ENCODE measurements at regions not wholly inside any gene's neighbourhood (a gene's known extent, or its start where the extent isn't known, plus 50 kb on each side); places are given as distances from the start of the nearest gene placed in this dataset.
"Not testable (repeated sequence)": the region's sequence is repeated elsewhere in the genome, so short reads cannot be mapped to it uniquely, and the experiment has no call there.

DNA sequence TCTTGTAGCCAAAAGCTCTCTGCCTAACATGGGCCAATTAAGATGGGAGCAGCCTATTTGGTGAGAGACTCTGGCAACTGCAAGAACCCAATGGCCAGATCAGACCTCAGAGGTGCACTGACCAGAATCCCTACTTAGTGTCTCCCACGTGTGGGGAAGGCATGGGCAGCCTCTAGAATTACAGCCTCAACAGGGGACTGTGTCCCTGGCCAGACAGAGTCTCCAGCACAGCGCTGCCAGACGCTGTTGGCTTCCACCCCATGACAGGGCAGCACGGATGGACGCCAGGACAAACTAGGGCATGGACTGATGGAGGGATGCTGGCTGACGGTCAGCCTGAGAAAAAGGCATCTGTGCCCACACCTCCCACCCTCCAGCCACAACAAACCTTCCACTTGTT lies 729.3 kb upstream of the AUTS2 start:
- no peaks in the 10 kb centered on the region for H3K4me1 ChIP-seq
- TF ChIP-seq, protein P1, sequence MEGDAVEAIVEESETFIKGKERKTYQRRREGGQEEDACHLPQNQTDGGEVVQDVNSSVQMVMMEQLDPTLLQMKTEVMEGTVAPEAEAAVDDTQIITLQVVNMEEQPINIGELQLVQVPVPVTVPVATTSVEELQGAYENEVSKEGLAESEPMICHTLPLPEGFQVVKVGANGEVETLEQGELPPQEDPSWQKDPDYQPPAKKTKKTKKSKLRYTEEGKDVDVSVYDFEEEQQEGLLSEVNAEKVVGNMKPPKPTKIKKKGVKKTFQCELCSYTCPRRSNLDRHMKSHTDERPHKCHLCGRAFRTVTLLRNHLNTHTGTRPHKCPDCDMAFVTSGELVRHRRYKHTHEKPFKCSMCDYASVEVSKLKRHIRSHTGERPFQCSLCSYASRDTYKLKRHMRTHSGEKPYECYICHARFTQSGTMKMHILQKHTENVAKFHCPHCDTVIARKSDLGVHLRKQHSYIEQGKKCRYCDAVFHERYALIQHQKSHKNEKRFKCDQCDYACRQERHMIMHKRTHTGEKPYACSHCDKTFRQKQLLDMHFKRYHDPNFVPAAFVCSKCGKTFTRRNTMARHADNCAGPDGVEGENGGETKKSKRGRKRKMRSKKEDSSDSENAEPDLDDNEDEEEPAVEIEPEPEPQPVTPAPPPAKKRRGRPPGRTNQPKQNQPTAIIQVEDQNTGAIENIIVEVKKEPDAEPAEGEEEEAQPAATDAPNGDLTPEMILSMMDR (IDR thresholded peaks at IDR 0.05) = no peak
- no peaks in the 10 kb centered on the region for H3K27me3 ChIP-seq (ENCODE audit: low read depth)
- DNase-seq (no peak), ATAC-seq (no peak)
- H3K36me3 ChIP-seq = no peaks in the 10 kb centered on the region
- intact Hi-C loops (cut with DNase I) = no loop called here
- H3K4me3 ChIP-seq = no peak overlapping the region
- no peak overlapping the region for H3K27ac ChIP-seq
- no peaks in the 10 kb centered on the region for H3K9me3 ChIP-seq

DNA sequence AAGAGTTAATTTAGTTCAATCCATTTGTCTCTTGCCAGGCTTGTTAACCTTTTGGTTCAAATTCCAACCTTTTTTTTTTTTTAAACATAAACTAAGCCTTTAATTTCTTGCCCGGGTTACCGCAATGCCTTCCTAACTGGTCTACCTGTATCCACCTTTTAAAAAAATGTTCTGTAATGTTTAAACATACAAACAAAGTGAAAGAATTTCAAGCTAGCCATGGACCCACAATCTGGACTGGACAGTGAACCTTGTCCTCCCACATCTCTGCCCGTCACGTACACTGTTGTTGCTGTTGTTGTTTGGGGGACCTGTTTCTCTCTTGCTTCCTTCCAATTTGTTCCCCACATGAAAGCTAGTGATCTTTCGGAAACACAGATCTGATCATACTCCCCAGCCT lies 724.7 kb upstream of the AUTS2 start:
- Histone ChIP-seq H3K9me3 (no peaks in the 10 kb centered on the region), H3K27ac (no peak overlapping the region), H3K4me3 (no peak overlapping the region), H3K36me3 (no peaks in the 10 kb centered on the region), H3K4me1 (no peaks in the 10 kb centered on the region), H3K27me3 (ENCODE audit: low read depth) (no peaks in the 10 kb centered on the region)
- no peak for DNase-seq
- intact Hi-C loops (cut with DNase I) = no loop called here
- no peak for ATAC-seq
- TF ChIP-seq, protein P1 (IDR thresholded peaks at IDR 0.05) = no peak

DNA sequence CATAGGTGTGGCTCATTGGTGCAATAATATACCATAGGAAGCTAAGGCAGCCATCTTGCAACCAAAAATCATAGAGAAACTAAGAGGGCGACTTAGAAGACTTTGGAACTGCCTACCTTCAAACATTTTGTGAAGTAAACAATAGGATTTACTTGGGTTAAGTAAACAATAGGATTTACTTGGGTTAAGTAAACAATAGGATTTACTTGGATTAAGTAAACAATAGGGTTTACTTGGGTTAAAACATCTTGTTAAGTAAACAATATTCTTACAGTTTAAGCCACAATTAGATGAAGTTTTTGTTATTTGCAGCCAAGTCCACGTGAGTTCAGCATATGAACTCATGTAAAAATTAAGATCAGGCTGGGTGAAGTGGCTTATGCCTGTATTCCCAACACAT lies 722.4 kb upstream of the AUTS2 start:
- intact Hi-C loops (cut with DNase I) = no loop called here
- no peak for ATAC-seq
- no peak overlapping the region for H3K4me3 ChIP-seq

GRCh38 chr7:68887116-68887515 lies 711.2 kb upstream of the AUTS2 start:
- H3K27ac ChIP-seq; H3K4me1 ChIP-seq; ATAC-seq; DNase-seq; intact Hi-C loops (cut with DNase I); H3K36me3 ChIP-seq; H3K27me3 ChIP-seq (ENCODE audit: low read depth); H3K9me3 ChIP-seq; H3K4me3 ChIP-seq: not testable (repeated sequence)

More for the DNA sequence above, 722.4 kb upstream of the AUTS2 start:
- Histone ChIP-seq H3K4me1 (no peaks in the 10 kb centered on the region), H3K27me3 (ENCODE audit: low read depth) (no peaks in the 10 kb centered on the region), H3K27ac (no peak overlapping the region), H3K36me3 (no peaks in the 10 kb centered on the region), H3K9me3 (no peaks in the 10 kb centered on the region)
- DNase-seq = no peak
- TF ChIP-seq, protein P1 (IDR thresholded peaks at IDR 0.05) = no peak

- ATAC-seq (no peak), DNase-seq (no peak)
- no peak overlapping the region for H3K27ac ChIP-seq
- no peaks in the 10 kb centered on the region for H3K4me1 ChIP-seq
- TF ChIP-seq, protein P1 (IDR thresholded peaks at IDR 0.05) = no peak
- no peaks in the 10 kb centered on the region for H3K9me3 ChIP-seq
- no peak overlapping the region for H3K4me3 ChIP-seq
- H3K36me3 ChIP-seq = no peaks in the 10 kb centered on the region
- H3K27me3 ChIP-seq (ENCODE audit: low read depth) = no peaks in the 10 kb centered on the region
- intact Hi-C loops (cut with DNase I) = no loop called here
Measured at GRCh38 chr7:68888971-68889385, 709.3 kb upstream of the AUTS2 start.

DNA sequence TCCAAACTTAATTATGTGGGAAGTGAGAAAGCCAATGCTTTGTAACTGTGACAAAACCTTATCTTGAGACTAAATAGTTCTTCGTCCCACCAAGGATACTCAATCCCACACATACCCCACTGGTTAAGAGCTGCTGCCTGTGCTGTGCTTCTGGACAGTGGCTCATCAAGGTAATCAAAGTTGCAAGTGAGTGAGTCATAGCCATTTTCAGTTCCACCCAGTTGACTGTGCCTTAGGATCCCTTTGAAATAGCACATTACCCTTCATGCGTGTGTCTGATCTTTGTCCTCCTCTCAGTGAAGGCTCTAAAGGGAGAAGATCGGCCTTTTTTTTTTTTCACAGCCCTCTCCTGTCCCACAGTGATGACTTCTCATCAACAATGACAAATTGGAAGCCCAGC lies 706.0 kb upstream of the AUTS2 start:
- Histone ChIP-seq H3K27ac (no peak overlapping the region), H3K4me1 (no peaks in the 10 kb centered on the region), H3K9me3 (no peaks in the 10 kb centered on the region), H3K36me3 (no peaks in the 10 kb centered on the region), H3K27me3 (ENCODE audit: low read depth) (no peaks in the 10 kb centered on the region), H3K4me3 (no peak overlapping the region)
- ATAC-seq (no peak), DNase-seq (no peak)
- TF ChIP-seq, protein P1 (IDR thresholded peaks at IDR 0.05) = no peak
- intact Hi-C loops (cut with DNase I) = no loop called here

Data from lower lobe of right lung (tissue), 2 donors.